ENCODE measurements at regions not wholly inside any gene's neighbourhood (a gene's known extent, or its start where the extent isn't known, plus 50 kb on each side); places are given as distances from the start of the nearest gene placed in this dataset.

- no peak for TF ChIP-seq CTCF (conservative IDR thresholded peaks at IDR 0.05; ENCODE audit: low read depth, low read length)
- TF ChIP-seq EZH2 (IDR thresholded peaks at IDR 0.05; ENCODE audit: low read length, unreplicated experiment): no peak
- no peak for TF ChIP-seq EZH2phosphoT487 (IDR thresholded peaks at IDR 0.05; ENCODE audit: borderline replicate concordance, low read length)
These were observed 533.4 kb downstream of the KCNJ2 start for GRCh38 chr17:70702683-70703255.
